D341Med (cell line): ENCODE measurements at regions not wholly inside any gene's neighbourhood (a gene's known extent, or its start where the extent isn't known, plus 50 kb on each side); places are given as distances from the start of the nearest gene placed in this dataset.
"Not testable (repeated sequence)": the region's sequence is repeated elsewhere in the genome, so short reads cannot be mapped to it uniquely, and the experiment has no call there.

Experiments used
- DNase-seq: peaks from one replicate; pipeline ENCODE4 v3.0.0; 2012; ENCODE audit warnings: low spot score

DNA sequence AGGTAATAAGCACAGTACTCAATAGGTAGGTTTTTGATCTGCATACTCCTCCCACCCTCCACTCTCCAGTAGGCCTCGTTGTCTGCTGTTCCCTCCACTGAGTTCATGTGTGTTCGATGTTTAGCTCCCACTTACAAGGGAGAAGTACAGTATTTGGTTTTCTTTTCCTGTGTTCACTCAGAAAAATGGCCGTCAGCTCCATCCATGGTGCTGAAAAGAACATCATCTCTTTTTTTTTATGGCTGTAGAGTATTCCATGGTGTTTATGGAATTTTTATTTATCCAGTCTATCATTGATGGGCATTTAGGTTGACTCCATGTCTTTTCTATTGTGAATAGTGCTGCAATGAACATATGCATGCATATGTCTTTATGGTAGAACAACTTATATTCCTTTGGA, 849.7 kb upstream of the NRXN1 start:
- DNase-seq = no peak

DNA sequence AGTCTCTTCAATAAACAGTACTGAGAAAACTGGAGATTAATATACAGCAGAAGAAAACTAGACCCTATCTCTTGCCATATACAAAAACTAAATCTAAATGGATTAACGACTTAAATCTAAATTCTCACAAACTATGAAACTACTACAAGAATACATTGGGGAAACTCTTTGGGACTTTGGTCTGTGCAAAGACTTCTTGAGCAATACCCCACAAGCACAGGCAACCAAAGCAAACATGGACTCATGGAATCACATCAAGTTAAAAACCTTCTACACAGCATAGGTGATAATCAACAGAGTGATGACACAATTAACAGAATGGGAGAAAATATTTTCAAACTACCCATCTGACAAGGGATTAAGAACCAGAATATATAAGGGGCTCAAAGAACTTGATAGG, 848.2 kb upstream of the NRXN1 start:
- DNase-seq = no peak

DNA sequence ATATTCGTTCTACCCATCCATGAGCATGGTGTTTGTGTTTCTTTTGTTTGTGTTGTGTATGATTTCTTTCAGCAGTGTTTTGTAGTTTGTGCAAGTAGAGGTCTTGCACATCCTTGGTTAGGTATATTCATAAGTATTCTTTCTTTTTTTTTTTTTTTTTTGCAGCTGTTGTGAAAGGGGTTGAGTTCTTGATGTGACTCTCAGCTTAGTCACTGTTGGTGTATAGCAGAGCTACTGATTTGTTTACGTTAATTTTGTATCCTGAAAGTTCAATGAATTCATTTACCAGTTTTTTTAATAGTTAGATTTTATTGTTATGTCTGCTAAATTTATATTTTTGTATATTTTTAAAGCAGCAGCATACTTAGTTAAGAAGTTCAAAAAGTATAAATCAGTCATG, 834.4 kb upstream of the NRXN1 start:
- DNase-seq = no peak

DNA sequence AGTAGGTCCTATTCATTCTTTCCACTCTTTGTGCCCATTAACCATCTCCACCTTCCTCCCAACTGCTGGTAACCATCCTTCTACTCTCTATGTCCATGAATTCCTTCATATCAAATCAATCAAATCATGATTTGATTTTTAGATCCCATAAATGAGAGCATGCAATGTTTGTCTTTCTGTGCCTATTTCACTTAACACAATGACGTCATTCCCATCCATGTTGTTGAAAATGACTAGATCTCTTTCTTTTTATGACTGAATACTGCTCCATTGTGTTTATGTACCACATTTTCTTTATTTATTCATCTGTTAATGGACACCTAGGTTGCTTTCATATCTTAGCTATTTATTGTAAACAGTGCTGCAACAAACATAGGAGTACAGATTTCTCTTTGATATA, 827.3 kb upstream of the NRXN1 start:
- no peak for DNase-seq

DNA sequence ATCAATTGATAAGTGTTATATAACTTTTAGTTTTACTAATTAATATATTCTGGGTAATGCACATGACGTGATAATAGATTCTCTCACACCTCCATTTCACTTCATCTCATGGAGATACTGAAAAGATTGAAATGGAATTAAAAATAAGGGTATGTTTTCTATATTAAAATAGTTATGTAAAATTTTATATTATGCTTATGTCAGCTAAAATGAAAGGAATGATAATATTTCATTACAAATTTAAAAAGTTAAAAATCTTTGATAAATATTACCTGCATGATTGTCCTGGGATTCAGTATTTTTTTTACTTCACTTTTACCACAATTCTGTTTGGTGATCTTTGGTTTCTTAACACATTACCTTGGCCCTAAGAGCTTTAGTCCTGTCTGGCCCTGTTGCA, 823.8 kb upstream of the NRXN1 start:
- no peak for DNase-seq

DNA sequence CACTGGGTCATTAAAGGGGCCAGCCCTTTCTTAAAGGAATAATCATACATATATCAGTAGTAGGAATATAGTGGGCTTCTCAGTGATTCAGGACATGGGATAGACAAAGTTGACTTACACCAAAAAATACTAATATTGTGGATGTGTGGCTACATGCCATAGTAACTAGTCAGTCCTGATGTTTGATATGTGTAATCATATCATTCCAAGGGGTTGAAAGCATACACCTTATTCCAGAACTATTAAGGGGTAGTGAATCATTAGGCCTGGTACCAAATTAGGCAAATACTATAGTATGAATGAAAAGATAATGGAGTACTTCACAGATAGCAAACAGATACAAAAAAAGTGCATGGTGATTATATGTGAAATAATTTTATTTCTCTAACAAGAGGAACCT, 814.9 kb upstream of the NRXN1 start:
- DNase-seq = no peak

DNA sequence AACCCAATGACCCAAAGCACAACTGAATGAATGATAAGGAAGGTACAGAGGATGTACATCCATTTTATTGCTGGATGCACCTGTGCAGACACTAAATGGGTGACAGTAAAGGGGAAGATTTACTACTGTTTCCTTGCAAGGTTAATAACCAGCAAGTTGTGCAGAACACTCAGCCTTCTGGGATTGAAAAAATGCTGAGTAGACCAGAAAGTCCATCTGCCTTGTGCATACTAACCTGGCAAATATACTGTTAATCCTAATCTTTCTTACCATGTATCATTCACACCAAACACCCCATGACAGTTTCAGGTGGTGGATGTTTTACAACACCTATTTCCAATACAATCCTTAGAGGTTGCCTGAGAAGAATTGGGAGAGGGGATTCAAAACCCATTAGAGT, 814.1 kb upstream of the NRXN1 start:
- DNase-seq = no peak

DNA sequence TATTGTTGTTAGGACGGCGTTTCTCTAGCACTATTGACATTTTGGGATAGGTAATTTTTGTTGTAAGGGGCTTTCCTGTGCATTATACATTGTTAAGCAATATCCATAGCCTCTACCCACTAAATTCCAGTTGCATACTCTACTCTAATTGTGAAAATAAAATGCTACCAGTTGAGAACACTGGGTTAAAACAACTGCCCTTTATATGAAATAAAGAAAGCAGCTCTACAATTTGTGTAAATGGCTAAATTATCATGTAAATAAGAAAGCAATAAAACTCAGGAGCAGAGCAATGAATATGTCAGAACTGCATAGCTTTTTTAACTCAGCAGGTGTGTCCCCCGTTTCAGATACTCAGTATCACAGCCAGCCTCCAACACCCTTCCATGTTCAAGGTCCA, 812.7 kb upstream of the NRXN1 start:
- no peak for DNase-seq

DNA sequence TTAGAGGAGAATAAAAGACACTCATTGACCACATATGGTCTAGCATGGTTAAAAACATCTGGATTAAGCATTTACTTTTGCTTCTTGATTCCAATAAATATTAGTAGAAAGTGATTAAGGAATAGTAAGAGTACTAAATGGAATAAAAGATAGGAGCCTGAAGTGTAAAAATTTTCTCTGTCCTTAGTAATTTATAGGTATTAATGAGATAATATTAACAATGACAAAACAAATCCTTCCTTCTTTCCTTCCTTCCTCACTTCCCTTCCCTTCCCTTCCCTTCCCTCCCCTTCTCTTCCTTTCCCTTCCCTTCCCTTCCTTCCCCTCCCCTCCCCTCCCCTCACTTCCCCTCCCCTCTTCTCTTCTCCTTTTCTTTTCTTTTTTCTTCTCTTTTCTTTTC, 797.5 kb upstream of the NRXN1 start:
- no peak for DNase-seq

DNA sequence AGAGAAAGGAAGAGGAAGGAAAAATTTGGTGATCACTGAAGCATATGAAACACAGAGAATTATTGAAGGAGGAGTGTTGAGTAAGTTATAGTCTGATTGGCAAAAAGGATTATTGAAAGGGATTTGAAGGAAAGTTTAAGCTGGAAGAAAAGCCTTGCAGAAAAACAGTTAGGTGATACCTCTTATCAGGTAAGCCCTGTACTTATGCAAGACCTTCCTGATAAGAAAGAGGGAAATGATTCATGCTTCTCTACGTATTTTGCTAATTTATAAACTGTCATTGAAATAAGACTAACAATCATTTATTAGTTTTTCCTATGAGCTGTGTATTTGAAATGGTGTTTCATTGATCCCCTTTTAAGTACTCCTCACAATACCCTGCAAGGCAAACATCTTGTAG, 793.9 kb upstream of the NRXN1 start:
- DNase-seq = no peak

DNA sequence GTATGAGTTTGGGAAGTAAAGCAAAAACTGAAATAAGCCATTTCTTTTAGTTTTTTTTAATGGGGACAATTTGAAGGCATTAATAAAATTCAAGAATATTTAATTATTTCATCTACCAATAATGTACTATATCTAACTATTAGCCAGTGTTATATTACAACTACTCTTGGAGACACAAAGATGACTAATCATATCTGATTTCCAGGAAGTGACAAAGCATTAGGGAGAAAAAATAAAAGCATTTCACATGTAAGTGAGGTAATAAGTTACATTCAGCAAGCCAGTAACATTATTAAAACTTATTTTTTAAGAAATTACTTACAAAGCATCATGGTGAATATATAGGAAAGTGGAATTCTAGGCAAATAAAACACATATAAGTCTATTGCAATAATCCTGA, 781.3 kb upstream of the NRXN1 start:
- DNase-seq = no peak

DNA sequence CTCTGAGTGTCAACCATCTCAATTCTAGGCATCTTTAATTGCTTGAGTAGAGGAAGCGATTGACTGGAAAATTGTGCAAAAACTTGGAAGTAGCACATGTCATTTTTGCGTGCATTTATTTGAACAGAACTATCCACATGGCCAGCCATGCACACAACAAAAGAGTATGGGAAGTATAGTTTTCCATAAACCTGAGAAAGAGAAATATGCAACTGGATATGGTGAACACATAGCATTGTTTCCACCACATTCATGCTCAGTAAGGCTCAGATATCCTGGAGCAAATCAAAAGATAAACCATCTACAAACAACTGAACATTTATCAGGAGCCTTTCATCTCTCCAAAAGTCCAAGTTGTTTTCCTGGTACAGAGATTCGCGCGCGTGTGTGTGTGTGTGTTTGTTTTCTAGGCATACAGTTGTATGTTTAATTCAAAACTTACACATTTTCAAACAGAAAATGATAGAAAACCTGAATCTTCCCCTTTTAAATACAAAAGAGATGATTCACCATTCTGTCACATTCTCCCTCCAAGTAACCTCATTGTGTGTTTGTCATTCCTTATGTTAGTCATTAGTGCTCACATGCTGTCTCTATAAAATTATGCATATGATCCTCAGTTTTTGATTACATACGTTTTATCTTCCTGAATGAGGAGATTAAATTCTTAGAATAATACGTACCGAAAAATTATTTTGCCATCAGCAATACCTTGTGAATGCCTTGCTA, 780.4 kb upstream of the NRXN1 start:
- no peak for DNase-seq

DNA sequence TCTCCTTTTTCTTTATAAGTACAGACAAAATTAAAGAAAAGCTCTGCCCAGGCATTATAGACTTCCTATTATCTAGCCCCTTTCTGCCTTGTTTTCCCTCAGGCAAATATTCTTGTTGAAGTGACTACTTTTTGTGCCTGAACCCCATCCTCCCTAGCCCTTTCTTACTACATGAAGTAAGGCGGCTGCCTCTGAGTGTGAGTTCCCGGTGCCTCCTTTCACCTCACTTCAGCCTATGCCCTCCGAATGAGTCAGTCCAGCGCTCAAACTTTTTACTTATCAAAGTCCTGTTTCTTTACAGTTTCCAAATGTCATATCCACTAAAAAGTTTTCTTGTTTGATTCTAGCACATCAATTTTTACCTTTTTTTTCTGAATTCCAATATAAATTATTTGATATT, 778.3 kb upstream of the NRXN1 start:
- DNase-seq = no peak

DNA sequence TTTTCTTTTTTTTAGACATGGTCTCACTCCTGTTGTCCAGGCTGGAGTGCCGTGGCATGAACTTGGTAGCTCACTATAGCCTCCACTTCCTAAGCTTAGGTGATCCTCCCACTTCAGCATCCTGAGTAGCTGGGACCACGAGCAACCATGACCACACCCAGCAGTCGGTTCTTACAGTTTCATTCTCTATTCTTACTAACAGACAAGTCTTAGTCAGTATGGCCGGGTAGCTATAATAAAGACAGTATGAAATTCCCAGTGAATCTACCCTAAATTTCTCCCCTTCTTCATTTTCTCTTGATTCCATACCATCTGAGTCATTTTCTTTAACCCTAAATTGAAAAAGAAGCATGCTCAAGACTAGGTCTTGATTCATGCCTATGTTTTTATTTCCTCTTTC, 775.3 kb upstream of the NRXN1 start:
- no peak for DNase-seq

DNA sequence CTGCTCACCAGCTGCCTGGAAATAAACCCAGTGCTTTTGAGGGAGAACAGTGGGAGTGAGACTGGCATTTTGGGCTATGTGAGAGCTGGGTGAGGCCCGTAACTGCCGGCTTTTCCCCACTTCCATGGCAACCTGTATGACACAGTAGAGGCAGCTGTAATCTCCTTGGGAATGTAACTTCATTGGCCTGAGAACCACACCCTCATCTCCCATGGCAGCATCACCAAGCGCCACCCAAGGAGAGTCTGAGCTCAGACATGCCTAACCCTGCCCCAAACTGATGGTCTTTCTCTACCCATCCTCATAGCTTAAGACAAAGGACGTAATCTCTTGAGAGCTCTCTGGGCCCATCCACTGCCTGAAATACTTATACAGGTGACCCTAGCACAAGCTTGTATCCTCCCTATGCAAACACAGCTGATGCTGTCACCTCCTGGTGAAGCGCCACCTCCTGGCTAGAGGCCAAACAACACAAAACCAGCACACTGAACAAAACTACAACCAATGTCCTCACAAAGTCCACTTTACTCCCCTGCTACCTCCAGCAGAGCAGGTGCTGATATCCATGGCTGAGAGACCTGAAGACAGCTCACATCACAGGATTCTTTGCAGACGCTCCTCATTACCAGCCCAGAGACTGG, 763.4 kb upstream of the NRXN1 start:
- DNase-seq = peak; percentile 32

DNA sequence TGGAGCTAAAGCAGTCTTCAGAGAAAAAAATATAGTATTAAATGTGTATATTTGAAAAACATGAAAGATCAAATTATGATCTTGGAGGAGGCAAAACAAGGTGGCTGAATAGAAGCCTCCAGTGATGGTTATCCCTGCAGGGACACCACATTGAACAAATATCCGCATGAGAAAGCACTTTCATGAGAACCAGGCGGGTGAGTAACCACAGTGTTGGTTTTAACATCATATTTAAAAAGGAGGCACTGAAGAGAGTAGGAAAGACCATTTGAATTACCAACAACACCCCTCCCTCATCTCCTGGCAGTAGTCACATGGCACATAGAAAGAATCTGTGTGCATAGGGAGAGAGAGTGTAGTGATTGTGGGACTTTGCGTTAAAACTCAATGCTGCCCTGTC, 759.6 kb upstream of the NRXN1 start:
- DNase-seq = no peak

DNA sequence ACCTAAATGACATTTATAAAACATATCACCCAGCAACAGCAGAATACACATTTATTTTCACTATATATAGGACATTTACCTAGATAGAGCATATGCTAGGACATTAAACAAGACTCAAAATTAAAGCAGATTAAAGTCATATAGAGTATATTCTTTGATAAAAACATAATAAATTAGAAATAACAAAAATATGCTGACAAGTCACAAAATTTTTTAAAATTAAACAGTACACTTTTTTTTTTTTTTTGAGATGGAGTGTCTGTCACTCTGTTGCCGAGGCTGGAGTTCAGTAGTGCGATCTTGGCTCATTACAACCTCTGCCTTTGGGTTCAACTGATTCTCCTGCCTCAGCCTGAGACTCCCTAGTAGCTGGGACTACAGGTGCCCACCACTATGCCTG, 758.9 kb upstream of the NRXN1 start:
- DNase-seq = no peak

DNA sequence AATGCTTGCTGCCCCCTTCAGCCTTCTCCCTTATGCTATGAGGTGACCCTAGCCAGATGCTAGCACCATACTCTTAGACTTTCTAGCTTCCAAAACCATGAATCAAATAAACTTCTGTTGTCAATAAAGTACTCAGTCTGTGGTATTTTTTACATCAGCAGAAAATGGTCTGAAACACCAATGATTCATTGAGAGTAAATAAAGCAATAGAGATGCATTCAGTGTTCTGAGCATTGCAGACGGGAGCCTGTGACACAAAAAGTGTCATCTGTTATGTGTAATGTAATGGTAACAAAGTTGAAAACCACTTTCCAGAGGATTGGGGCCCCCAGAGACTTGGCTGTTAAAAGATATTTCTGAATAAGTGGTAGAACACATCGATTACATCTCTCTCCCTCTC, 758.0 kb upstream of the NRXN1 start:
- DNase-seq = no peak

DNA sequence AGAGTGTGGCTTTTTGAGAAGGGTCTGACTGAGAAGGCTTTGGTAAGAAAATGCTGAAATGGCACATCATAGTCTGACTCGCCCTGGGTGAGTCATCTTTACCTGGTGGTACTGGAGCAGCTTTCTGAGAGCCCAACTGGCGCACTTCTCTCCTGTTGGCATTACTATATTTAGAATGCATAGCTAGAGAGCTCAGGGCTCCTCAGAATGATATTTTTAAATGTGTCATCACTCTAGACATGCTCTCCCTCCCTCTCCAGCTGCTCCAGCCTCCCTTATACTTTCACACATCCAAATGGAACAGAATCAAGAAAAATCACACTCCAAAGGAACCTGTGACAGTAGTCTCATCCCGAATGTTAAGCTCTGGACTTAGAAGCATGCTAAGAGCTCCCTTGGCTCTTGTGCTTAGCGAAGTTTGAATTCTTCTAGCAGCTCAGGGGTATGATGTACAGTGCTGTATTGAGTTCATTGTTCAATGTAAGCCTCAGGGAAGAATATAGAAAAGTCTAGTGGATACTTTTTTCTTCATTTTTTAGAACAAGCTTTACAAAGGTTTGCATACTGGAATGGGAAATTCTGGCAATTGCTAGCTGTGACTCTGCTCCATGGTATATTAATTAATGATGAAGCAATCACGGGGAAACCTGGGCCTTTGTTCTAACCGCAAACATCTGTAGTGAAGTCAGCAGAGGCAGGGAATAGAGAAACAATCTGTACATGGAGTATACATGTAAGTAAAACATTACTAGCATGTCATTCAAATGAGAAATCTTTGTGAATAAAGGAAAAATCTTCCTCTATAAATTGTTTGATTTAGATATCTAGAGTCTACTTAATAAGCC, 751.2 kb upstream of the NRXN1 start:
- DNase-seq = no peak

DNA sequence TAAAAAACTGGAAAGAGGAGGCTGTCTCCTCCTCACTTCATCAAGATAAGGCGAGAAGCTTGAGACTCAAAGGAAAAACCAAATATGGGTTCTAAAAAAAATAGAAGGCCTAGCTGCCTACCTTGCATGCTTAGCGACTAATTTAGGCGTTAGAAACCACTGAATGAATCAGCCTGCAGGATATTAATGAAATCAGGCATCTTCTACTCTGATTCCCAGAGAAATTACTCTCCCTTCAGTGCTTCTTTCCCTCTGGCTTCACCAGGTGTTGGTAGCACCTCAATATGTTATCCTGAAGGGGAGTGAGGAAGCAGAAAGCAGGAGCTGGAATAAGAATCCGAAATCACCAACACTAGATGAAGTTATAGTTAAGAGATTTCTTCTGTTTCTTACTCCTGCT, 749.8 kb upstream of the NRXN1 start:
- DNase-seq = no peak

DNA sequence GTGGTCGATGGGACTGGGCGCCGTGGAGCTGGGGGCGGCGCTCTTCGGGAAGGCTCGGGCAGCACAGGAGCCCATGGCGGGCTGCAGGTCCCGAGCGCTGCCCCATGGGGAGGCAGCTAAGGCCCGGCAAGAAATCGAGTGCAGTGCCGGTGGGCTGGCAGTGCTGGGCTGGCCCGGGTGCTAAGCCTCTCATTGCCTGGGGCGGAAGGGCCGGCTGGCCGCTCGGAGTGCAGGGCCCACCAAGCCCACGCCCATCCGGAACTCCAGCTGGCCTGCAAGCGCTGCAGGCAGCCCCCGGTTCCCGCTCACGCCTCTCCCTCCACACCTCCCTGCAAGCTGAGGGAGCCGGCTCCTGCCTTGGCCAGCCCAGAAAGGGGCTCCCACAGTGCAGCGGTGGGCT, 748.4 kb upstream of the NRXN1 start:
- DNase-seq = no peak

DNA sequence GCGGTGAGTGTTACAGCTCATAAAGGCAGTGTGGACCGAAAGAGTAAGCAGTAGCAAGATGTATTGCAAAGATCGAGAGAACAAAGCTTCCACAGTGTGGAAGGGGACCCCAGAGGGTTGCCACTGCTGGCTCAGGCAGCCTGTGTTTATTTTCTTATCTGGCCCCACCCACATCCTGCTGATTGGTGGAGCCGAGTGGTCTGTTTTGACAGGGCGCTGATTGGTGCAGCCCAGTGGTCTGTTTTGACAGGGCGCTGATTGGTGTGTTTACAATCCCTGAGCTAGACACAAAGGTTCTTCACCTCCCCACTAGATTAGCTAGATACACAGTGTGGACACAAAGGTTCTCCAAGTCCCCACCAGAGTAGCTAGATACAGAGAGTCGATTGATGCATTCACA, 747.8 kb upstream of the NRXN1 start:
- DNase-seq = not testable (repeated sequence)

DNA sequence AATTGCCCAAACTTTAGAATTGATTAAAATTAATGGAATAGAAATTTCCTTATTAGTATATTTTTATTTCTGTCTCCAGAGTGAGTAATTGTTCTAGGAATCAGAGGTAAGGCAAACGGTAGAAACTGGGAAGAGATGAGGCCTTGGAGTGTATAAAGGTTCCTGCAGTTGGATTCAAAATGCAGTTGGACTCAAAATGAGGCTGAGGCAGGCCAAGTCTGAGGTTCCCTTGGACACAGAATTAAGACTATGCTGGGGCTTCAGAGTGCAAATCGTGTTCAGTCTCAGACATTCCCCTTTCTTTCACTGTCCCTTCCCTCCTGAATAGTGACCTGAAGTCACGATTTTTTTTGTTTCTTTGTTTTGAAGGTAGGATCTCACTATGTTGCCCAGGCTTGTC, 746.9 kb upstream of the NRXN1 start:
- DNase-seq = no peak
